Tibial artery (tissue), 4 donors: ENCODE measurements at regions not wholly inside any gene's neighbourhood (a gene's known extent, or its start where the extent isn't known, plus 50 kb on each side); places are given as distances from the start of the nearest gene placed in this dataset.

Source experiments
- DNase-seq, 2 donors: peaks; one replicate each; pipeline ENCODE4 v3.0.0-alpha.2; 2019
- H3K27ac ChIP-seq, 2 donors: fragments of 200-600 bp; sonication (generic) in 1 of 2; 1 replicate in 1 of 2; 2 replicates in 1 of 2; pipeline ENCODE4 v1.5.1; 2018 to 2019; ENCODE audit warnings: mild to moderate bottlenecking in 1 of 2
- H3K27me3 ChIP-seq, 2 donors: fragments of 200-600 bp; sonication (generic) in 1 of 2; one replicate each; pipeline versions ENCODE4 v1.5.1 to v1.6.0; 2016 to 2019
- H3K36me3 ChIP-seq, 3 donors: fragments of 200-600 bp; sonication (generic) in 2 of 3; one replicate each; pipeline ENCODE4 v1.5.1; 2016 to 2019; ENCODE audit warnings: mild to moderate bottlenecking in 2 of 3
- H3K4me1 ChIP-seq, 4 donors: fragments of 200-600 bp; sonication (generic) in 2 of 4; 1 replicate in 3 of 4; 2 replicates in 1 of 4; pipeline ENCODE4 v1.5.1; 2016 to 2019
- H3K4me3 ChIP-seq, 2 donors: fragments of 200-600 bp; sonication (generic) in 1 of 2; 1 replicate in 1 of 2; 2 replicates in 1 of 2; pipeline ENCODE4 v1.5.1; 2018 to 2019; ENCODE audit warnings: mild to moderate bottlenecking in 2 of 2
- H3K9me3 ChIP-seq, 3 donors: fragments of 200-600 bp; sonication (generic) in 1 of 3; one replicate each; pipeline ENCODE4 v1.5.1; 2016 to 2019
- CTCF ChIP-seq, 2 experiments: fragments of 200-600 bp in 1 of 2; fragments of 450-650 bp in 1 of 2; IDR thresholded peaks; one replicate each; pipeline ENCODE4 v1.5.1; 2017 to 2019; ENCODE audit warnings: antibody characterized with exemption in 2 of 2, mild to moderate bottlenecking in 1 of 2, moderate library complexity in 1 of 2
- intact Hi-C: fragments of 100-400 bp; cut with DNase I; formaldehyde crosslinking; loops from one replicate; pipeline ENCODE4 v1.15.0; 2023; ENCODE audit warnings: low total_unique reads

DNA sequence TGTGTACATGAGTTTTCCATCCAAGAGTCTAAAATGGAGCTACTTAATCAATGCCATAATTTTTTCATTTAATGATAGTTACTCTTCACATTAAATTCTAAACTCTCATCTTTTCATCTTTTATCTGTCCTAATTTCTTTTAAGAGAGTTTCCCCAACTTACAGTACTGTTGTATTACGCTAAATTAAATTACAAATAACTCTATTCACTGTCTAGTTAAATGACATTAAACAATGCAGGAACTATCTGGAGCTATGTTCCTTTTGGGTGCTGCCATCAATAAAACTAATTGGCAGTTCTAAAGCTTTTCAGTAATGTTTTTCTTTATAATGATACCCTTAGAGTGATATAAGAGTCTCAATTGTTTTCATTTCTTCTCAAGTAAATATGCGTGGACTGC is 227.6 kb downstream of the ANKRD50 start:
- H3K9me3 ChIP-seq, result no peaks in the 10 kb centered on the region
- intact Hi-C loops, result no loop called here
- no peaks in the 10 kb centered on the region for H3K27me3 ChIP-seq
- H3K4me1 ChIP-seq, result no peaks in the 10 kb centered on the region
- no peaks in the 10 kb centered on the region for H3K36me3 ChIP-seq
- no peak overlapping the region for H3K27ac ChIP-seq
- no peak for TF ChIP-seq CTCF (IDR thresholded peaks at IDR 0.05)
- H3K4me3 ChIP-seq, result no peak overlapping the region
- DNase-seq, result no peak

- no peak for TF ChIP-seq CTCF (IDR thresholded peaks at IDR 0.05)
- H3K36me3 ChIP-seq, result no peaks in the 10 kb centered on the region
- H3K4me1 ChIP-seq, result no peaks in the 10 kb centered on the region
- no peaks in the 10 kb centered on the region for H3K27me3 ChIP-seq
- no peak overlapping the region for H3K4me3 ChIP-seq
- intact Hi-C loops, result no loop called here
- no peaks in the 10 kb centered on the region for H3K9me3 ChIP-seq
- no peak overlapping the region for H3K27ac ChIP-seq
- DNase-seq, result no peak
These were observed 226.1 kb downstream of the ANKRD50 start for GRCh38 chr4:124486423-124486822.

DNA sequence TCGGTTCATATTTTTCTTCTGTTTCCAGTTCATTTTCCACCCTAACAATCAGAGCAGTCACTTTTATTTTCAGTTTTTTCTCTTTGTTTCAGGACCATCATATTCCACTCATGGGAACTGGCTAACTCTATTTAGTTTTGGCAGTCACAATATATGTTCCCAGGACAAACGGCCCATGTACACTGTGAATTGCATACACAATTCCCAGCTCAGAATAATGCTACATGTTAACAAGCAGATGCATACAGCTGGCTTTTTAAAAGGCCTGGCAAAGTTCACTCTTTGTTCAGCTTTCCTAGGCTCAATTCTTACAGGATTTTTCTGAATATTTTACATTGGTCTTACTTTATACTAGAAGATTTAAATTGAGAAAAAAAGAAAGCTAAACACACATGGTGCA is 224.9 kb downstream of the ANKRD50 start:
- TF ChIP-seq CTCF (IDR thresholded peaks at IDR 0.05), result no peak
- no peaks in the 10 kb centered on the region for H3K4me1 ChIP-seq
- DNase-seq, result no peak
- H3K36me3 ChIP-seq, result no peaks in the 10 kb centered on the region
- intact Hi-C loops, result no loop called here
- no peak overlapping the region for H3K27ac ChIP-seq
- no peak overlapping the region for H3K4me3 ChIP-seq
- no peaks in the 10 kb centered on the region for H3K9me3 ChIP-seq
- H3K27me3 ChIP-seq, result no peaks in the 10 kb centered on the region

GRCh38 chr4:124491361-124492145 is 221.0 kb downstream of the ANKRD50 start:
- no peaks in the 10 kb centered on the region for H3K27me3 ChIP-seq
- no peaks in the 10 kb centered on the region for H3K4me1 ChIP-seq
- no peak for DNase-seq
- H3K27ac ChIP-seq, result no peak overlapping the region
- H3K9me3 ChIP-seq, result no peaks in the 10 kb centered on the region
- TF ChIP-seq CTCF (IDR thresholded peaks at IDR 0.05), result no peak
- intact Hi-C loops, result no loop called here
- H3K4me3 ChIP-seq, result no peak overlapping the region
- no peaks in the 10 kb centered on the region for H3K36me3 ChIP-seq

- no peak overlapping the region for H3K27ac ChIP-seq
- intact Hi-C loops, result no loop called here
- H3K36me3 ChIP-seq, result no peaks in the 10 kb centered on the region
- no peak for TF ChIP-seq CTCF (IDR thresholded peaks at IDR 0.05)
- no peak overlapping the region for H3K4me3 ChIP-seq
- DNase-seq, result no peak
- no peaks in the 10 kb centered on the region for H3K27me3 ChIP-seq
- no peaks in the 10 kb centered on the region for H3K9me3 ChIP-seq
- no peaks in the 10 kb centered on the region for H3K4me1 ChIP-seq
These were observed 213.3 kb downstream of the ANKRD50 start for GRCh38 chr4:124499261-124499660.

DNA sequence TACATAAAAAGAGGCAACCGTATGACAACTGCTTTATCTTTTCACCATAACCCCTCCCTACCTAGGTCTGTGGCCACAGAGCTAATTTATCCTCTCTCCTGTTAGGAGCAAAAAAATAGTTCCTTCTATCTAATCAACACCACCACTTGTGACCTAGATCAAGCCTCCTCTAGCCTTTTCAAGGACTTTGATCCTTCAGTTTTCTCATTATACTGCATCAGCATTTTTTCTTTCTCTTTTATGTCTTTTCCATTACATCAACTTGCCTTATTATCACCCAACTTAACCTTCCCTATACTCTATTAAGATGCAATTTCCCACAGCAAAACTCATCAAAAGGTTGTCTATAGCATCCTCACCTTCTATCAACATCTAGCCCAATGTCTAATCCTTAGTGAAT is 211.0 kb downstream of the ANKRD50 start:
- H3K4me3 ChIP-seq, result no peak overlapping the region
- intact Hi-C loops, result no loop called here
- H3K27me3 ChIP-seq, result no peaks in the 10 kb centered on the region
- no peaks in the 10 kb centered on the region for H3K4me1 ChIP-seq
- H3K9me3 ChIP-seq, result no peaks in the 10 kb centered on the region
- DNase-seq, result no peak
- H3K36me3 ChIP-seq, result no peaks in the 10 kb centered on the region
- no peak for TF ChIP-seq CTCF (IDR thresholded peaks at IDR 0.05)
- no peak overlapping the region for H3K27ac ChIP-seq
